ENCODE measurements at regions not wholly inside any gene's neighbourhood (a gene's known extent, or its start where the extent isn't known, plus 50 kb on each side); places are given as distances from the start of the nearest gene placed in this dataset.

- no peak for DNase-seq
Observed at GRCh38 chr1:172895050-172895460, 155.7 kb downstream of the TNFSF18 start.

GRCh38 chr1:172895761-172896160, 155.0 kb downstream of the TNFSF18 start:
- no peak for DNase-seq

DNA sequence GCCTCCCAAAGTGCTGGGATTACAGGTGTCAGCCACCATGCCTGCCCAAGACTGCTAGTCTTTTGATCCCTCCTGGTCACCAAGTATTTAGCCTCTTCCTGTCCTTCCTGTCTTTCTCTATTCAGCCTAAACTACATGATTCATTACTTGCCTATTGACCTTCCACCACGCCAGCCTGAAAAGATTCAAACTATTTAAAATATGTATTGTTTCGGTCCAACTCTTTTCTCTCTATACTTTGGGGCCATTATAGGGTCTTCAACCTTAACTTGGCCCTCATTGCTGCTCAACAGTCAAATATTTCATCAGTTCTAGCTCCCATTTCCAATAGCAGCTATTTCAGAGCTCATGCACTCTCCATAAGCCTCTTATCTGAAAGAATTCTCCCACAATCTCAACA, 153.0 kb downstream of the TNFSF18 start:
- peak; percentile 83 for DNase-seq

DNA sequence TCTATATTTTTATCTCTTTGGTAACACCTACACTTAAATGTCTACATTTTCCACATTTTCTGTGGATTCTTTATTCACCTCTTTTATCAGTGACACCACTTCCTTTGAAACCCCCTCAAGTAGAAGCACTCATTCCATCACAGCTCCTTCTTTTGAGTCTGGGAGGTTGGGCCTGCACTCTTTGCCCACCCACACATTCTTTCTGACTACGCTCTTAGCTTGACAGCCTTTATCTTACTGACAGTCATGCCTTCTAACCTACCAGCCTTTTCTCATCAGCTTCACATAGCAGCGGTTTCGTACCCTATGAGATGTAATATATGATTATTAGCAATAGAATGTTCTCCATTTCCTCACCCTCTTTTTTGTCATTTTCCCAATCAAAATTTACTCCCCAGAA, 151.9 kb downstream of the TNFSF18 start:
- peak; percentile 49 for DNase-seq

DNA sequence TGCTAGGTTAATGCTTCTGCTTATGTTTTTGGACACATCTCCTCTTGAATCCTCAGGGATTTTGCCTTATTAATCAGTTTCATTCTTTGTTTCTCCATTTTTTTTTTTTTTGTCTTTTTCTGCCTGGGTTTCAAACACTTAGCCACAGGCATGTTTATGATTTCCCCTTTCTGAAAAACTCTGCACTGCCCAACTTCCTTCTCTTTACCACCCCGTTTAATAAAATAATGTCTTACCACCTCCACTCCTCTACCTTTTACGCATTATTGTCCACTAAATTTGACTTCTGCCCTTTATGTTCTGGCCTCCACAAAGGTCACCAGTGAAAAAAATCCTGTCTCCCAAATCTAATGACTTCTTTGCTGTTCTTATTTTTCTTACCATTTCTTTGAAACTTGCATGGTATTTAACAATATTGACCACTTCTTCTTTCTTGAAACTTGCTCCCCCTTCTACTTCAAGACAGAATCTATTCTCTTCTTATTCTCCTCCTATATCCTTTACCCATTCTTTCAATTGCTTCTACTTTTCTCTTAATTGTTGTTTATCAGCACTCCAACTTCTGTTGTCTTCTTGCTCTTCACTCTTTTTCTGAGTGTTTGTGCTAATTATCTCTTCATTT, 150.3 kb downstream of the TNFSF18 start:
- no peak for DNase-seq

DNA sequence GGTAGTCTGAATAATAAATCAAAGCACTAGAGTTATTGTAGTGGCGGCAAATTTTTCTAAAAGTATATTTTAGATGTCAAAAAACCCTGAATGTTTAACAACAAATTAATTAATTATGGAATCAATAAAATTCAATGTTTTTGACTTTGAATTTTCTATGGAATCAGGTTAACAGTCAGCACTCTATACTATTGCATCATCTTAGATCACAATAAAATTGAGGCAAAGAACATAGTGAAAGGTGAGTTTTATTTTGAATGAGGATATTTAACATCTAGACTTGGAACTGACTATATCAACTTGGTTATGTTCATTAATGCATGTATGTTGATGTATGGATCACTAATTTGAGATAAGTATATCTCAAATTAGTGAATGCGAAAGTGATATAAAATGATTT, 148.5 kb downstream of the TNFSF18 start:
- no peak for DNase-seq

GRCh38 chr1:172902861-172903381, 147.8 kb downstream of the TNFSF18 start:
- DNase-seq = peak; percentile 92

- DNase-seq = peak; percentile 84
Observed at GRCh38 chr1:172903581-172904220, 147.0 kb downstream of the TNFSF18 start.

GRCh38 chr1:172905452-172905851, 145.3 kb downstream of the TNFSF18 start:
- DNase-seq = peak; percentile 57

GRCh38 chr1:172906778-172907592, 143.8 kb downstream of the TNFSF18 start:
- DNase-seq = peak; percentile 90

DNA sequence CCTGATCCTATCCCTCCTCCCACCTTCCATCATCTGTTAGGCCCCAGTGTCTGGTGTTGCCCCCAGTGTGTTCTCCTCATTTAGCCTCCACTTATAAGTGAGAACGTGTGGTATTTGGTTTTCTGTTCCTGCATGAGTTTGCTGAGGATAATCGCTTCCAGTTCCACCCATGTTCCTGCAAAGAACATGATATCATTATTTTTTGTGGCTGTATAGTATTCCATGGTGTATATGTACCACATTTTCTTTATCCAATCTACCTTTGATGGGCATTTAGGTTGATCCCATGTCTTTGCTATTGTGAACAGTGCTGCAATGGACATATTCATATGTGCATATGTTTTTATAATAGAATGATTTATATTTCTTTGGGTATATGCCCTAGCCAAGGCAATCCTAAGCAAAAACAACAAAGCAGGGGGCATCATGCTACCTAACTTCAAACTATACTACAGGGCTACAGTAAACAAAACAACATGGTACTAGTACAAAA, 142.9 kb downstream of the TNFSF18 start:
- DNase-seq = no peak

DNA sequence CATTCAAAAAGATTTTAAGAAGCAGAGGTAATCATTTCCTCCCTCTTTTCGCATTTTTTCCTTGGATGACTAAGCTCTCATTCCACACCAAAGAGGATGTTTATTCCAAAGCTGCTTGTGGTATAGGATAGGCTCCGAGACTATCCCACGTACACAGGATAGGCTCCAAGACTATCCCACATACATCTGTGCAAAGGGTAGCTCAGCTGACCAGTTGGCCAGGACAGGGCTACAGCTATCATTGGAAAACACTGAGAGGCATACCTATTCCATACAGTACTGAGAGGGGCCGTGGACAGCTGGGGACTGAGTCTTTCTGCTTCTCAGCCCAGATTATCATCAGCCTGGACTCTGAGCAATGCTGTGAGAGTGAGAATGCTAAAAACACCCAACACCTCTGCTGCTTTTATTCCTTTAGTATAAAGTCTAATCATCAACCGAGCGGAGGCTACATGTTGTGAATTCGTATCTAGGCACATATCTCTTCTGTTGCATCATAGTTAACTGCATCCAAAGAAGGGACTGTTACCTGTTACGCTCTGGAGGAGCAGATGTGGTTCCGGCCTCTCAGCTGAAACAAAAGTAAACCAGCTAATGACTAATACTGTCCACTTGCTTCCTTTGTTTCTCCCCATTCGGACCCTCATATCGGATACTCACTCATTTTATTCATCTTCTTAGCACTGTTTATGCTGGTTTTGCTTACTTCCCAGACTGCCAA, 141.0 kb downstream of the TNFSF18 start:
- DNase-seq = peak; percentile 96

- DNase-seq = no peak
Observed at GRCh38 chr1:172912765-172913260, 137.9 kb downstream of the TNFSF18 start.

GRCh38 chr1:172914501-172915144, 136.1 kb downstream of the TNFSF18 start:
- peak; percentile 91 for DNase-seq

- no peak for DNase-seq
Observed at GRCh38 chr1:172915271-172915670, 135.5 kb downstream of the TNFSF18 start.

DNA sequence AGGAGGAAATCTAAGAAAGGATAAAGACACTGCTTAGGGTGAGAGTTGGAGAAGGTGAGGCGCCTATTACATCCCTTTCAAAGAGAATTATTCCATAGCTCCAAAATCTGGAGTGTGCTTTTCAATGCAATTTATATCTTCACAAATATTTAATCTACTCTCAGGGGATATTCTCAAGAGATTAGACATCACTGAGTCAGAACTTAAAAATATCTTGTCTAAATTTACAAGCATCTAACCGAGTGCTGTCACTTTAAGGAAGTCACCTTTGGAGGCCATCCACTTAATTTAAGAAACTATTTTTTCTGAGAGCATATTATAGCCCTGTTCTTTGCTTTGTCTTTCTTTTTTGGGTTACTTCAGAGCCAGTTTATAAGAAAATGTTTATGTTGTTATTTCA, 134.6 kb downstream of the TNFSF18 start:
- peak; percentile 44 for DNase-seq

- peak; percentile 97 for DNase-seq
Observed at GRCh38 chr1:172917972-172918371, 132.8 kb downstream of the TNFSF18 start.

DNA sequence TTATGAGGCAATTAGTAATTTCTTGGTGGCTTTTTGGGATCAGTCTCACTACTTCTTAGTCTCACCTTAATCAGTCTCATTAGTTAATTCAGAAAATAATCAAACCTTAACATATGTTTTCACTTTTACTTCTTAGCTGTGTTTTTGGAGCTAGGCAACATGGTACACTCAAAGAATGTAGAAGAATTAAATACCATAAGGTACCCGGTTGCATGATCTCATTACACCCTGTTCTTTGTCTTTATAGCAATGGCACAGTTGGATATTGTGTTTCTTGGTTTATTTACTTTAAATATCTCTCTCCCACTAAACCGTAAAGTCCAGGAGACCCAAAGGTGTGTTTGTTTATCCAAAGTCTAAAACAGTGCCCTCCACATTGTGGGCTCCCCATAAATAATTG, 132.3 kb downstream of the TNFSF18 start:
- DNase-seq = no peak

DNA sequence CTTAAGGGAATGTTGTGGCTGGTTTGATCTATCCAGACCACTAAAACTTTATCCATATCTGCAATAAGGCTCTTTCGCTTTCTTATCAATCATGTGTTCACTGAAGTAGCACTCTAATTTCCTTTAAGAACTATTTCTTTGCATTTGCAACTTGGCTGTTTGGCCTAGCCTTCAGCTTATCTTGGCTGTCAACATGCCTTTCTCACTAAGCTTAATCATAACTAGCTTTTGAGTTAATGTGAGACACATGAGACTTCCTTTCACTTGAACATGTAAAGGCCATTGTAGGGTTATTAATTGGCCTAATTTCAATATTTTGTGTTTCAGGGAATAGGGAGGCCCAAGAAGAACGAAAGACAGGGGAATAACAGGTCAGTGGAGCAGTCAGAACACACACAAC, 124.7 kb downstream of the TNFSF18 start:
- no peak for DNase-seq

DNA sequence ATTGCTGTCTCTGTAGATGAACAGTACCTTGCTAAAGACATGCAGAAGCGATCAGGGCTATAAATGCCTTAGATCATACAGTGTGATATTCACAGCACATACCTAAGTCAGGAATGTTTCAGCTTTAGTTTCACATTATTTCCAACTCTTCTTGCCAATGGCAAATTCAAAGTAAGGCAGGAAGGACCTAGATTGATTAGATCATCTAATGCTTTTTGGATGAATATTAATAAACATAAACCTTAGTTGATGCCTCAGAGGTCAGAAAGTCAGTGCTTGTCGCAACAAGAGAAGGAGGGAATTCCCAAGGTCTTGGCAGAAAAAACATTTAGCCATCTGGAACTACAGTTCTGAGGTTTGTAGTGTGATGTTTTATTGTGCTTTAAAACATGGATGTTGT, 122.3 kb downstream of the TNFSF18 start:
- DNase-seq = peak; percentile 77

GRCh38 chr1:172929006-172929405, 121.7 kb downstream of the TNFSF18 start:
- DNase-seq = peak; percentile 61

- DNase-seq = no peak
Observed at GRCh38 chr1:172930142-172930541, 120.6 kb downstream of the TNFSF18 start.

All from fibroblast of upper back skin (primary cell).